ENCODE measurements at regions not wholly inside any gene's neighbourhood (a gene's known extent, or its start where the extent isn't known, plus 50 kb on each side); places are given as distances from the start of the nearest gene placed in this dataset.

DNA sequence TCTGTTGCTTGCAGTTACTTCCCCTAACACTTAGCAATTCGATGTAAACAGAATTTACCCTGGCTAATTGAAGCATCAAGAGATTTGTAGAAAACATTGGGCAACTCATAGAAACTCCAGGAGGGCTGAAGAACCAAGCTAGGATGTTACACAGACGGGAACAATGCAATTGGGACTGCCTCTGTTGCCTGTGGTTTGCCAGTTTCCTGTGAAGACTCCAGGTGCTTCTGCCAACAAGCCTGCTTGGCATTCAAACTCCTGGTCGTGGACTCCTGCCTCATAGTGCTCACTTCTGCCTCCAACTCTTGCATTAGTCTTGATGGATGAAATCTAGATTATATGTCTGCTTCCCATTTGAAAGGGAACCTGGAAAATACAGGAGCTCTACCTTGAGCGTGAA is 246.0 kb downstream of the BMP4 start:
- no peak overlapping the region for H2AFZ ChIP-seq (ENCODE audit: low read depth, low read length)
- H3K9me1 ChIP-seq (ENCODE audit: control insufficient read depth, insufficient read depth, low read length): no peaks in the 10 kb centered on the region
- H3K27ac ChIP-seq (ENCODE audit: extremely low read depth, low read depth, low read length): no peak overlapping the region
- ChIA-PET POLR2A (no interaction called here), CTCF (ENCODE audit: low intra/inter-chr PET ratio) (no interaction called here)
- H3K79me2 ChIP-seq (ENCODE audit: control insufficient read depth, insufficient read depth, low read length): no peaks in the 10 kb centered on the region
- FAIRE-seq (no peak), ATAC-seq (no peak), DNase-seq (ENCODE audit: extremely low read depth in 1 of 4, low spot score in 3 of 4) (no peak)
- WGBS (ENCODE audit: insufficient coverage, low coverage, missing lambda C conversion rate): 0% methylated on average over 4 of the region's 4 CpGs
- no peaks in the 10 kb centered on the region for H3K36me3 ChIP-seq (ENCODE audit: control insufficient read depth, insufficient read depth, low read length)
- no peaks in the 10 kb centered on the region for H3K9me3 ChIP-seq (replicated peaks; ENCODE audit: control insufficient read depth, insufficient read depth, low read depth, low read length)
- in situ Hi-C loops (cut with MboI) (no loop called here), intact Hi-C loops (cut with micrococcal nuclease) (no loop called here)
- H3K9ac ChIP-seq (ENCODE audit: insufficient read depth in 1 of 2, low read depth in 2 of 2, low read length in 2 of 2): no peak overlapping the region
- H3K4me1 ChIP-seq (replicated peaks in 1 of 2; ENCODE audit: control insufficient read depth in 2 of 2, insufficient read depth in 2 of 2, low read length in 2 of 2): no peaks in the 10 kb centered on the region
- no peaks in the 10 kb centered on the region for H3K27me3 ChIP-seq (ENCODE audit: control insufficient read depth in 2 of 2, insufficient read depth in 2 of 2, low read length in 2 of 2)
- no TSS peak for BruUV-seq (replicated peaks)
- H4K20me1 ChIP-seq (replicated peaks; ENCODE audit: control insufficient read depth, insufficient read depth, low read length): no peaks in the 10 kb centered on the region
- H3K4me3 ChIP-seq: no peak overlapping the region
- TF ChIP-seq ZNF431 (CRISPR knock-in tag; IDR thresholded peaks at IDR 0.05) (no peak), RAD21 (CRISPR knock-in tag; conservative IDR thresholded peaks at IDR 0.05 in 1 of 2, IDR thresholded peaks at IDR 0.05 in 1 of 2) (no peak), RFX7 (CRISPR knock-in tag; IDR thresholded peaks at IDR 0.05) (no peak), HNRNPH1 (optimal IDR thresholded peaks at IDR 0.05; ENCODE audit: low read depth, low read length) (no peak), TCF7L2 (IDR thresholded peaks at IDR 0.05; ENCODE audit: low read depth, low read length) (no peak), RCOR1 (IDR thresholded peaks at IDR 0.05; ENCODE audit: borderline replicate concordance in 1 of 2, low read depth in 2 of 2, low read length in 2 of 2) (no peak), TGIF2 (CRISPR knock-in tag; IDR thresholded peaks at IDR 0.05) (no peak), PHB (CRISPR knock-in tag; IDR thresholded peaks at IDR 0.05) (no peak), ATF2 (CRISPR knock-in tag; IDR thresholded peaks at IDR 0.05) (no peak), ZBTB17 (CRISPR knock-in tag; IDR thresholded peaks at IDR 0.05) (no peak), COPS2 (conservative IDR thresholded peaks at IDR 0.05) (no peak), E2F1 (CRISPR knock-in tag; IDR thresholded peaks at IDR 0.05) (no peak), NR3C1 (CRISPR knock-in tag; IDR thresholded peaks at IDR 0.05) (no peak), ZNF57 (CRISPR knock-in tag; IDR thresholded peaks at IDR 0.05) (no peak)
- TF ChIP-seq, protein P1, sequence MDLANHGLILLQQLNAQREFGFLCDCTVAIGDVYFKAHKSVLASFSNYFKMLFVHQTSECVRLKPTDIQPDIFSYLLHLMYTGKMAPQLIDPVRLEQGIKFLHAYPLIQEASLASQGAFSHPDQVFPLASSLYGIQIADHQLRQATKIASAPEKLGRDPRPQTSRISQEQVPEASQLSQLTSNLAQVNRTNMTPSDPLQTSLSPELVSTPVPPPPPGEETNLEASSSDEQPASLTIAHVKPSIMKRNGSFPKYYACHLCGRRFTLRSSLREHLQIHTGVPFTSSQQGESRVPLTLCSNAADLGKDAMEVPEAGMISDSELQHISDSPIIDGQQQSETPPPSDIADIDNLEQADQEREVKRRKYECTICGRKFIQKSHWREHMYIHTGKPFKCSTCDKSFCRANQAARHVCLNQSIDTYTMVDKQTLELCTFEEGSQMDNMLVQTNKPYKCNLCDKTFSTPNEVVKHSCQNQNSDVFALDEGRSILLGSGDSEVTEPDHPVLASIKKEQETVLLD (IDR thresholded peaks at IDR 0.05): no peak
- H3K4me2 ChIP-seq (ENCODE audit: insufficient read depth, low read length): no peak overlapping the region
